ENCODE measurements at regions not wholly inside any gene's neighbourhood (a gene's known extent, or its start where the extent isn't known, plus 50 kb on each side); places are given as distances from the start of the nearest gene placed in this dataset.

DNA sequence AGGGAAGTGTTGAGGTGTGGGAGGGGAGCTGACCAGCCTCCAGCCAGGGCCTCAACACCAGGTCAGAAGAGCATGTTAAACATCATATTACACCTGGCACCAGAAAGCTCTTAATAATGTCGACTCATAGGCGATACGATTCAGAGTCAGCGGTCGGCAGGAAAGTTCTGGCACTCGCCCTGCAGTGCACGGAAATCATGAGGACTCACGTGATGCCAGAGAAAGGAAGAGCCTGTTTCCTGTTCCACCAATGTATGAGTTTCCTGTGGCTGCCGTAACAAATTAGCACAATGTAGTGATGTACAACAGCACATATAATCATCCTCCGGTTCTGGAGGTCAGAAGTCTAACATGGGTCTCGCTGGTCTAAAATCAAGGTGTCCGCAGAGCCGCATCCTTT is 198.8 kb downstream of the BARX2 start:
- TF ChIP-seq CTCF (IDR thresholded peaks at IDR 0.05) (no peak), POLR2AphosphoS5 (IDR thresholded peaks at IDR 0.05) (no peak)
